Activated T-helper 17 cell treated with anti-CD3 and anti-CD28 coated beads, Interleukin-2, amount 50 U/mL, for 72 hours (primary cell): ENCODE measurements at regions not wholly inside any gene's neighbourhood (a gene's known extent, or its start where the extent isn't known, plus 50 kb on each side); places are given as distances from the start of the nearest gene placed in this dataset.

ENCODE experiments used
- ATAC-seq: fragments of 150-1000 bp; cut with Tn5 transposase; replicated peaks from 2 replicates; pipeline ENCODE4 v1.10.0; 2021; ENCODE audit warnings: mild to moderate bottlenecking, moderate library complexity
- H3K27ac Mint-ChIP-seq: one replicate; pipeline ENCODE4 v1.8.0; 2022; ENCODE audit warnings: mixed read lengths
- H3K27me3 Mint-ChIP-seq: one replicate; pipeline ENCODE4 v1.8.0; 2022; ENCODE audit warnings: mixed read lengths
- H3K36me3 Mint-ChIP-seq: one replicate; pipeline ENCODE4 v1.8.0; 2022; ENCODE audit warnings: low read depth, mild to moderate bottlenecking, mixed read lengths
- H3K4me1 Mint-ChIP-seq: one replicate; pipeline ENCODE4 v1.8.0; 2022; ENCODE audit warnings: mixed read lengths
- H3K4me3 Mint-ChIP-seq: one replicate; pipeline ENCODE4 v1.8.0; 2022; ENCODE audit warnings: mild to moderate bottlenecking, mixed read lengths
- H3K9me3 Mint-ChIP-seq: one replicate; pipeline ENCODE4 v1.8.0; 2022; ENCODE audit warnings: mixed read lengths

- no peaks in the 10 kb centered on the region for H3K36me3 Mint-ChIP-seq
These were observed 2358.4 kb downstream of the PCDH9 start for GRCh38 chr13:64871742-64872141.

GRCh38 chr13:64869539-64869938 is 2360.6 kb downstream of the PCDH9 start:
- H3K9me3 Mint-ChIP-seq = peaks cover 7% of the 10 kb centered on the region
- no peaks in the 10 kb centered on the region for H3K4me1 Mint-ChIP-seq
- no peak overlapping the region for H3K4me3 Mint-ChIP-seq
- ATAC-seq = no peak
- H3K27me3 Mint-ChIP-seq = no peaks in the 10 kb centered on the region
- H3K36me3 Mint-ChIP-seq = no peaks in the 10 kb centered on the region
- no peak overlapping the region for H3K27ac Mint-ChIP-seq

More at GRCh38 chr13:64871742-64872141, 2358.4 kb downstream of the PCDH9 start:
- Mint-ChIP-seq H3K27ac (no peak overlapping the region), H3K4me1 (no peaks in the 10 kb centered on the region), H3K27me3 (no peaks in the 10 kb centered on the region), H3K4me3 (no peak overlapping the region), H3K9me3 (peaks cover 7% of the 10 kb centered on the region)
- ATAC-seq = no peak

GRCh38 chr13:64867856-64868255 is 2362.3 kb downstream of the PCDH9 start:
- Mint-ChIP-seq H3K9me3 (peaks cover 17% of the 10 kb centered on the region), H3K36me3 (no peaks in the 10 kb centered on the region)

GRCh38 chr13:64866331-64866730 is 2363.8 kb downstream of the PCDH9 start:
- ATAC-seq = no peak
- Mint-ChIP-seq H3K9me3 (peaks cover 16% of the 10 kb centered on the region), H3K36me3 (no peaks in the 10 kb centered on the region), H3K4me3 (no peak overlapping the region), H3K4me1 (no peaks in the 10 kb centered on the region), H3K27me3 (no peaks in the 10 kb centered on the region), H3K27ac (no peak overlapping the region)

More at GRCh38 chr13:64867856-64868255, 2362.3 kb downstream of the PCDH9 start:
- no peaks in the 10 kb centered on the region for H3K27me3 Mint-ChIP-seq
- no peak overlapping the region for H3K27ac Mint-ChIP-seq
- no peak overlapping the region for H3K4me3 Mint-ChIP-seq
- ATAC-seq = no peak
- H3K4me1 Mint-ChIP-seq = no peaks in the 10 kb centered on the region

GRCh38 chr13:64855506-64855905 is 2374.6 kb downstream of the PCDH9 start:
- Mint-ChIP-seq H3K9me3 (peaks cover 30% of the 10 kb centered on the region), H3K4me3 (no peak overlapping the region), H3K4me1 (no peaks in the 10 kb centered on the region), H3K36me3 (no peaks in the 10 kb centered on the region), H3K27me3 (no peaks in the 10 kb centered on the region), H3K27ac (no peak overlapping the region)
- no peak for ATAC-seq

GRCh38 chr13:64850017-64850416 is 2380.1 kb downstream of the PCDH9 start:
- H3K4me3 Mint-ChIP-seq = no peak overlapping the region
- H3K36me3 Mint-ChIP-seq = no peaks in the 10 kb centered on the region
- H3K27me3 Mint-ChIP-seq = no peaks in the 10 kb centered on the region
- H3K4me1 Mint-ChIP-seq = no peaks in the 10 kb centered on the region
- no peak overlapping the region for H3K27ac Mint-ChIP-seq
- H3K9me3 Mint-ChIP-seq = peaks cover 17% of the 10 kb centered on the region
- no peak for ATAC-seq

- H3K27me3 Mint-ChIP-seq = no peaks in the 10 kb centered on the region
- H3K4me1 Mint-ChIP-seq = no peaks in the 10 kb centered on the region
- no peak overlapping the region for H3K4me3 Mint-ChIP-seq
- no peak overlapping the region for H3K27ac Mint-ChIP-seq
- peaks cover 17% of the 10 kb centered on the region for H3K9me3 Mint-ChIP-seq
- ATAC-seq = no peak
- no peaks in the 10 kb centered on the region for H3K36me3 Mint-ChIP-seq
These were observed 2380.9 kb downstream of the PCDH9 start for GRCh38 chr13:64849196-64849595.

- Mint-ChIP-seq H3K9me3 (peaks cover 17% of the 10 kb centered on the region), H3K4me3 (no peak overlapping the region), H3K27ac (no peak overlapping the region), H3K4me1 (no peaks in the 10 kb centered on the region), H3K36me3 (no peaks in the 10 kb centered on the region), H3K27me3 (no peaks in the 10 kb centered on the region)
- ATAC-seq = no peak
These were observed 2382.4 kb downstream of the PCDH9 start for GRCh38 chr13:64847767-64848166.

- Mint-ChIP-seq H3K4me1 (no peaks in the 10 kb centered on the region), H3K4me3 (no peak overlapping the region), H3K27me3 (no peaks in the 10 kb centered on the region), H3K36me3 (no peaks in the 10 kb centered on the region), H3K9me3 (peaks cover 18% of the 10 kb centered on the region), H3K27ac (no peak overlapping the region)
- ATAC-seq = no peak
These were observed 2385.0 kb downstream of the PCDH9 start for GRCh38 chr13:64845110-64845509.

- Mint-ChIP-seq H3K9me3 (peaks cover 10% of the 10 kb centered on the region), H3K4me1 (no peaks in the 10 kb centered on the region), H3K36me3 (no peaks in the 10 kb centered on the region), H3K27ac (no peak overlapping the region), H3K27me3 (no peaks in the 10 kb centered on the region), H3K4me3 (no peak overlapping the region)
- no peak for ATAC-seq
These were observed 2411.1 kb downstream of the PCDH9 start for GRCh38 chr13:64819081-64819480.

GRCh38 chr13:64817691-64818090 is 2412.4 kb downstream of the PCDH9 start:
- H3K4me1 Mint-ChIP-seq = no peaks in the 10 kb centered on the region
- no peak overlapping the region for H3K4me3 Mint-ChIP-seq
- H3K9me3 Mint-ChIP-seq = peaks cover 10% of the 10 kb centered on the region
- H3K36me3 Mint-ChIP-seq = no peaks in the 10 kb centered on the region
- no peak overlapping the region for H3K27ac Mint-ChIP-seq
- ATAC-seq = no peak
- H3K27me3 Mint-ChIP-seq = no peaks in the 10 kb centered on the region

- no peak overlapping the region for H3K4me3 Mint-ChIP-seq
- no peak overlapping the region for H3K27ac Mint-ChIP-seq
- no peaks in the 10 kb centered on the region for H3K4me1 Mint-ChIP-seq
- H3K27me3 Mint-ChIP-seq = no peaks in the 10 kb centered on the region
- H3K9me3 Mint-ChIP-seq = peaks cover 20% of the 10 kb centered on the region
- no peak for ATAC-seq
- no peaks in the 10 kb centered on the region for H3K36me3 Mint-ChIP-seq
These were observed 2419.4 kb downstream of the PCDH9 start for GRCh38 chr13:64810750-64811149.

- H3K4me1 Mint-ChIP-seq = no peaks in the 10 kb centered on the region
These were observed 2421.4 kb downstream of the PCDH9 start for GRCh38 chr13:64808704-64809103.

GRCh38 chr13:64801768-64802167 is 2428.4 kb downstream of the PCDH9 start:
- no peak for ATAC-seq
- Mint-ChIP-seq H3K27me3 (no peaks in the 10 kb centered on the region), H3K9me3 (no peaks in the 10 kb centered on the region), H3K4me3 (no peak overlapping the region), H3K4me1 (no peaks in the 10 kb centered on the region), H3K36me3 (no peaks in the 10 kb centered on the region), H3K27ac (no peak overlapping the region)

More at GRCh38 chr13:64808704-64809103, 2421.4 kb downstream of the PCDH9 start:
- no peak for ATAC-seq
- Mint-ChIP-seq H3K36me3 (no peaks in the 10 kb centered on the region), H3K9me3 (peaks cover 20% of the 10 kb centered on the region), H3K27ac (no peak overlapping the region), H3K4me3 (no peak overlapping the region), H3K27me3 (no peaks in the 10 kb centered on the region)

GRCh38 chr13:64798422-64798821 is 2431.7 kb downstream of the PCDH9 start:
- H3K9me3 Mint-ChIP-seq = peaks cover 8% of the 10 kb centered on the region
- no peak for ATAC-seq
- no peaks in the 10 kb centered on the region for H3K4me1 Mint-ChIP-seq
- no peaks in the 10 kb centered on the region for H3K27me3 Mint-ChIP-seq
- no peaks in the 10 kb centered on the region for H3K36me3 Mint-ChIP-seq
- H3K4me3 Mint-ChIP-seq = no peak overlapping the region
- no peak overlapping the region for H3K27ac Mint-ChIP-seq

GRCh38 chr13:64793592-64793991 is 2436.5 kb downstream of the PCDH9 start:
- peaks cover 13% of the 10 kb centered on the region for H3K9me3 Mint-ChIP-seq
- ATAC-seq = no peak
- H3K36me3 Mint-ChIP-seq = no peaks in the 10 kb centered on the region
- no peaks in the 10 kb centered on the region for H3K4me1 Mint-ChIP-seq
- H3K27ac Mint-ChIP-seq = no peak overlapping the region
- no peaks in the 10 kb centered on the region for H3K27me3 Mint-ChIP-seq
- no peak overlapping the region for H3K4me3 Mint-ChIP-seq
